ENCODE measurements at regions not wholly inside any gene's neighbourhood (a gene's known extent, or its start where the extent isn't known, plus 50 kb on each side); places are given as distances from the start of the nearest gene placed in this dataset.

DNA sequence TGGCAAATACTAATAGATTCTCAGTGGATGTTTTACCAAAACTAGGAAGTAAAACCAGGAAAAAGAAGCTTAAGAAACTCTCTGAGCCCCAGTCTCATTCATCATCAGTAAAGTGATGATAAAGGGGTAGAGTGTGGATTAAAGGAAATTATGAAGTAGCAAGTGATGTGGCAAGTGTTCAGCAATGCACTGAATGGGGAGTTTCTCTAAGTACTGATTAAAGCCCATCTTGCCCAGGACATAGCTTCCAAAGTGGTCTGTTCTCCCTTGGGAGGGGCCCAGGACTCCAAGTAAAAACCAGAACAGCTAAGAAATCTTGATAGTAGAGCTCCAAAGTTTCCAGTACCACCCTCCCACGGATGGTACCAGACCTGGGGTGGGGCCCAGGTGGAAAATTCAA, 137.3 kb downstream of the WNT5A start:
- in situ Hi-C loops (cut with HindIII; ENCODE audit: low sequenced_read_pairs) = no loop called here
- DNase-seq (ENCODE audit: low spot score) = no peak

GRCh38 chr3:55343486-55344357, 143.4 kb downstream of the WNT5A start:
- no peak for DNase-seq (ENCODE audit: low spot score)
- in situ Hi-C loops (cut with HindIII; ENCODE audit: low sequenced_read_pairs) = no loop called here

GRCh38 chr3:55341502-55342031, 145.5 kb downstream of the WNT5A start:
- in situ Hi-C loops (cut with HindIII; ENCODE audit: low sequenced_read_pairs) = no loop called here
- DNase-seq (ENCODE audit: low spot score) = no peak

DNA sequence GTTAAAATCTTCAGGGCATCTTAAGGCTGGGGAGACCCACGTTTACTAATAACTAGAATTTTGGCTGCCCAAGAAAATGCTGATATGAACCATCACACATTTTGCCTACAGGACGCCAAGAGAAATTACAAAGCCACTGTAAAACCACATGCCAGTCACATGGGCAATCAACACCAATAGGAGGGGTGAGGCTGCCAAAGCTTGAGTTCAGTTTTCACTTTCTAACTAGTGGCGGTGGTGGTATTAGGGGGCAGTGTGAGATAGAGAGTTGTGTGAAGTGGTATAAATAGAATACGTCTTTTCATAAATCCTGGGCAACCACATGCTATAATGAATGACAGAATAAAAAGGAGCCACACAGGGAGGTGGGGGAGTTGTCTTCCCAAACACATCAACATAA, 147.3 kb downstream of the WNT5A start:
- in situ Hi-C loops (cut with HindIII; ENCODE audit: low sequenced_read_pairs) = no loop called here

GRCh38 chr3:55339390-55339789, 147.7 kb downstream of the WNT5A start:
- no peak for DNase-seq (ENCODE audit: low spot score)
- in situ Hi-C loops (cut with HindIII; ENCODE audit: low sequenced_read_pairs) = no loop called here

More for the DNA sequence above, 147.3 kb downstream of the WNT5A start:
- DNase-seq (ENCODE audit: low spot score) = no peak

- DNase-seq (ENCODE audit: low spot score) = no peak
Observed at GRCh38 chr3:55337641-55338180, 149.4 kb downstream of the WNT5A start.

DNA sequence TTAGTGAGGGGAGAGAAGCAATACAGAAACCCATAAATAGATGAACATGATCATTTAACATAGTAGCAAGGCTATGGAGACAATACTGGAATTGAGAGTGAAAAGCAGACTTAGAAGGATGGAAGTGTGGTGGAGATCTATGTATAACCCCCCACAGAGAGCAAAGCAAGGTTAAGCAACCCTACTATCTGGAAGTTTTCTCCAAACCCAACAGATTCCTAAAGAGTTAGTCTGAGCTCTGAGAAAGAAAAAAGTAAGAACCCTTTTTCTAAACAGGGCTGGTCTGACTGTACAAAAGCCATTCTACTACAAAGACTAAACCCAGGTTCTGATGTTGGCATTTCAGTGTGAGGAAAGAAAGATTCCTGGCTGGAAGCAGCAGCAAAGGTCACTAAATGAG, 153.2 kb downstream of the WNT5A start:
- DNase-seq (ENCODE audit: low spot score) = no peak
- in situ Hi-C loops (cut with HindIII; ENCODE audit: low sequenced_read_pairs) = no loop called here

More at GRCh38 chr3:55337641-55338180, 149.4 kb downstream of the WNT5A start:
- in situ Hi-C loops (cut with HindIII; ENCODE audit: low sequenced_read_pairs) = no loop called here

DNA sequence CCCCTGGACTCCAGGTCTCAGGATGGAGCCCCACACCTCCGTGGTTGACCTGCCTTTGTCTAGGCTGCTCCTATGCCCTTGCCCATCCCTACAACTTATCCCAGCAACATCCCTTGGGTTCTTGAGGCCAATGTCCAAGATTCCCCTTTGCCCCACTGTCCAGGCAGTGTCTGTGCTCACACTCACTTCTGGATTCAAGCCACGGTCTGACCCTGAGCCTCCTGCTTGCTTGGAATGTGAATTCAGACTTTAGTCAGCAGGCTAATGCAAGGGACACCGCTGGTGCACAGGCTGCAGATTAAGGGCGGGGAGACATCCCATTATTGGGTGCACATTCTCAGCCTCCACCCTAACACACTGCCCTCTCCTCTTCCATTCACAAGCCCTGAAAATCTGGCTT, 154.1 kb downstream of the WNT5A start:
- in situ Hi-C loops (cut with HindIII; ENCODE audit: low sequenced_read_pairs) = no loop called here
- no peak for DNase-seq (ENCODE audit: low spot score)

DNA sequence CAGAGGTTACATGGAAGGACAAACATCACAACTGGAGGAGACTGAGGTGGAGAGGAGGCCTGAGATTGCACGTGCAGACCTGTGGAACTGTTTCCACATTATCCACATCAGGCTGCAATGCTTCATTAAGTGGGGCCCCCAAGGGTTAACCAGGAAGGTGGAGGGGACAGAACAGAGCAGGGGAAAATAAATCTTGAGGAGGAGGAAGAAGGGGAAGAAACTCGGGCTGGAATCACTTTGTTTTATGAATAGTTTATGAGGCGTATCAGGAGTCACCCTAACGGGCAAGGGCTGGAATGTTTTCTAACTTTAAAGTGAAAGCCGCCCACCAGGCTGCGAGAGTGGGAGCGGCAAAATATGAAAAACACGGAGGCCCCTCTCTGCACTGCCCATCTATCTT, 154.9 kb downstream of the WNT5A start:
- in situ Hi-C loops (cut with HindIII; ENCODE audit: low sequenced_read_pairs) = no loop called here
- DNase-seq (ENCODE audit: low spot score) = no peak

- DNase-seq (ENCODE audit: low spot score) = no peak
- in situ Hi-C loops (cut with HindIII; ENCODE audit: low sequenced_read_pairs) = no loop called here
Observed at GRCh38 chr3:55331524-55331923, 155.6 kb downstream of the WNT5A start.

DNA sequence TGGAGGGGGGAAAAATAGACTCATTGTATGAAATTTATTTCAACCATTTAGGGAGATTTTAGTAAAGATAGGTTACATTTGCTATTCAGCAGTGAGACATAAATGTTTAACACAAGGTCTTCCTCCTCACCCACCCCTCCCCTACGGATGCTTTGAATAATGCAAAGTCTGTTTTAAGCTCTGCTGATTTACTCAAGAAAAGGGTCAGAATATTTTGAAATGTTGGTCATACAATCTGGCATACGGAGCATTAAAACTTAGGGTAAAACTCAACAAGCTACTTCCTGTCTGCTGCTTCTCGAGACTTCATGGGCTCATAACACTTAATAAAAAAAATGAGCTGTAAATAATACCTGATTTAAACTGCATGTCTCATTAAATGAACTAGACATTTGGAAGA, 156.3 kb downstream of the WNT5A start:
- in situ Hi-C loops (cut with HindIII; ENCODE audit: low sequenced_read_pairs) = no loop called here
- no peak for DNase-seq (ENCODE audit: low spot score)

GRCh38 chr3:55330355-55330754, 156.8 kb downstream of the WNT5A start:
- in situ Hi-C loops (cut with HindIII; ENCODE audit: low sequenced_read_pairs) = no loop called here
- no peak for DNase-seq (ENCODE audit: low spot score)

DNA sequence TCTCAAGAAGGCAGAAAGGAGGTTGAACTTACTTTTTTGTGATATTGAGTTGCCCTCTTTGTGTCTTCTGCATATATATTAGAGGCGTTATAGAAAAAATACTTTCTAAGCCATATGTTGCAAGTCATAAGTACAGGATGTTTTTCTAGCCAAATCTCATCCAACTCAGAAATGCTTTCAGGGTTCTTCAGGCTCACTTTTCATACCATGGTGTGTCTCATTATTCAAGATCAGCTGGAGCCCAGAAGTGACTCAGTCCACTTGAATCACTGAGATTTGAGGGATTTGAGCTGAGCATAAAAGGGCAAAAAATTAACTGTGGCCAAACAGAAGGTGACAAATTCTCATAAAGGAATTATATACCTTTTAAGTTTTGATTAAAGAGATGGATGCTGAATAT, 157.3 kb downstream of the WNT5A start:
- in situ Hi-C loops (cut with HindIII; ENCODE audit: low sequenced_read_pairs) = no loop called here
- DNase-seq (ENCODE audit: low spot score) = no peak

- no peak for DNase-seq (ENCODE audit: low spot score)
- in situ Hi-C loops (cut with HindIII; ENCODE audit: low sequenced_read_pairs) = no loop called here
Observed at GRCh38 chr3:55327131-55327920, 159.8 kb downstream of the WNT5A start.

- in situ Hi-C loops (cut with HindIII; ENCODE audit: low sequenced_read_pairs) = no loop called here
- peak; percentile 25 for DNase-seq (ENCODE audit: low spot score)
Observed at GRCh38 chr3:55322638-55323037, 164.5 kb downstream of the WNT5A start.

DNA sequence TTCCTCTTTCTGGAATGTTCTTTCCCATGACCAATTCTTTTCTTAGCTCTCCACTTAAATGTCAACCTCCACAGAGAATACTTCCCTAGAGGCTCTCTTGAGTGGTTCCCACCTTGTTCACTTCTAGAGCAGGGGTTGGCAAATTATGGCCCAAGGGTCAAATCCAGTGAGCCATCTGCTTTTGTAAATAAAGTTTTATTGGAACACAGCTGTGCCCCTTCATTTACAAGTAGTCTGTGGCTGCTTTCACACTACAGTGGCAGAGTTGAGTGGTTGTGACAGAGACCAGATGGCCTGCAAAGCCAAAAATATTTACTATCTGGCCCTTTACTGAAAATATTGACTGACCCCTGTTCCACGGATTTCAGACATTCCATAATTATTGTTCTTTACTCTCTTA, 166.2 kb downstream of the WNT5A start:
- no peak for DNase-seq (ENCODE audit: low spot score)

DNA sequence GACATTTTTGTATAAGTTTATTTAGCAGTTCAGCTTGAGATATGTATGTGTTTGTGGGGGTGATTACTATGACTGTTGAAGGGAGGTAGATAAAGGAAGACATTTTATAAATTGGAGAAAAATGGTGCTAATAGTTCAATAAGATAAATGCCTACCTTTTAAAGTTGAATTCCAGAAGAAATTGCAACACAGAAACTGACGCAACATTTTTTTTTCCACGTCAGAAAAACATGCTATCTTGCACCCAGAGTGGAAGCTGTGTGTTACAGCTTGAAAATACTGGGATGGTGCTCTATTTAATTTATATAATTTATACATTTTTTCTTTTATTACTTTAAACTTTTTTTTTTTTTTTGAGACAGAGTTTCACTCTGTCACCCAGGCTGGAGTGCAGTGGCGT, 171.7 kb downstream of the WNT5A start:
- DNase-seq (ENCODE audit: low spot score) = no peak
- in situ Hi-C loops (cut with HindIII; ENCODE audit: low sequenced_read_pairs) = no loop called here

More for the DNA sequence above, 166.2 kb downstream of the WNT5A start:
- in situ Hi-C loops (cut with HindIII; ENCODE audit: low sequenced_read_pairs) = no loop called here

- in situ Hi-C loops (cut with HindIII; ENCODE audit: low sequenced_read_pairs) = no loop called here
- DNase-seq (ENCODE audit: low spot score) = no peak
Observed at GRCh38 chr3:55313666-55314065, 173.4 kb downstream of the WNT5A start.

GRCh38 chr3:55309336-55309735, 177.8 kb downstream of the WNT5A start:
- in situ Hi-C loops (cut with HindIII; ENCODE audit: low sequenced_read_pairs) = no loop called here
- no peak for DNase-seq (ENCODE audit: low spot score)

DNA sequence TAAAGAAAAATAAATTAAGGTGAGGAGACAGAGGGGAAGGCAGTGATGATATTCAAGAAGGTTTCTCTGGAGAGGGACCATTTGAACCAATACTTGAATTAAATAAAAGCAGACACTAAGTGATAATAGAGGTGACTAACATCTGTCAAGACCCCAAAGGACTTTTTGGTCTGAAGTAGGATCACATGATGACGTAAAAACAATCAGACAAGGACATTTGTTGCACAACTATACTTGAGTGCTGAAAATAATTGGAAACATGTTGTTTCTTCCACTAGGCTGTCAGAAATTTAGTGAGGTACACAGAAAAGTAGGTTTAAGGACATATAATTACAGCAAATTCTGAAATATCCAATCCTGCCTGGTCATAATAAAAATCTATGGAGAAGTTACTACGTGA, 179.5 kb downstream of the WNT5A start:
- in situ Hi-C loops (cut with HindIII; ENCODE audit: low sequenced_read_pairs) = no loop called here
- DNase-seq (ENCODE audit: low spot score) = no peak
